GM08714 (cell line): ENCODE measurements at regions not wholly inside any gene's neighbourhood (a gene's known extent, or its start where the extent isn't known, plus 50 kb on each side); places are given as distances from the start of the nearest gene placed in this dataset.
"Not testable (repeated sequence)": the region's sequence is repeated elsewhere in the genome, so short reads cannot be mapped to it uniquely, and the experiment has no call there.

Source experiments
- H3K4me3 ChIP-seq: fragments of 200-500 bp; sonication (Bioruptor generic); 2 replicates; pipeline ENCODE4 v1.5.1; 2014; ENCODE audit warnings: mild to moderate bottlenecking, low read length, inconsistent platforms
- ZNF274 ChIP-seq: IDR thresholded peaks from 2 replicates; pipeline ENCODE4 v1.6.1; 2012; ENCODE audit warnings: mild to moderate bottlenecking, low read depth, low read length

DNA sequence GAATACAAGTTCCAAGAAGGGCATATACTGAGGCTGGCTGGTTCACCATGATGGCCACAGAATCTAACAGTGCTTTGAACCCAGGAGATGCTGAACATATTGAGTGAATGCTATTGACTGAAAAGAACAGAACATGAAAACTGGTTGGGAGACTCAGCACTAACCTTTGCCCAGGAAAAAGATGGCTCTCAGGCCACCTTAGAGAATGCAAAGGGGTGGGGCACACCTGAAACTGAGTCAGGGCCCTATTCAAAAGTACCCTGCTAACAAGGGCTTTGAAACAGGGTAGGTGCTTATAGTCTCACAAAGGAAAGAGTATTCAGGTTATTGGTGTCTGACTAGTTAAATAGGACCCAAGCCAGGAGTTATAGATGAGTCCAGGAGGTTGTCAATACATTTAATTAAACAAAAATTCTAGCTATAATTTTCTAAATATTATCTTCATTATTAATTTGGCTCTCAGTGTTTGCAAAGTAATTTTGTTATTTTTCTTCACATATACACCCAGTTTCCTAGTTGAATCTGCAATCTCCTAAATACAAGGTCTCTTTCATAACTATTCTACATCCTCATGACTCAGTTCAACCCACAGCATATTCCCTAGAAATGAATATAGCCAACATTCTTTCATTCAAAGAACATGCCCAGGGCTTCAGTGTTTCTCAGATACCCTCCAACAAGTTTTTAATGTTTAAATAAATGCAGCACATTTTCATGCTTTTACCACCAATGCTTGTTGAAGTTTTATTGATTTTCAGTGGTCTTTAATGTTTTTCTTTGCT, 144.2 kb upstream of the RAPGEF2 start:
- no peak overlapping the region for H3K4me3 ChIP-seq
- no peak for TF ChIP-seq ZNF274

- H3K4me3 ChIP-seq, result no peak overlapping the region
- TF ChIP-seq ZNF274, result no peak
Observed at GRCh38 chr4:158962393-158962792, 140.5 kb upstream of the RAPGEF2 start.

- not testable (repeated sequence) for H3K4me3 ChIP-seq
Observed at GRCh38 chr4:158963282-158963681, 139.6 kb upstream of the RAPGEF2 start.

DNA sequence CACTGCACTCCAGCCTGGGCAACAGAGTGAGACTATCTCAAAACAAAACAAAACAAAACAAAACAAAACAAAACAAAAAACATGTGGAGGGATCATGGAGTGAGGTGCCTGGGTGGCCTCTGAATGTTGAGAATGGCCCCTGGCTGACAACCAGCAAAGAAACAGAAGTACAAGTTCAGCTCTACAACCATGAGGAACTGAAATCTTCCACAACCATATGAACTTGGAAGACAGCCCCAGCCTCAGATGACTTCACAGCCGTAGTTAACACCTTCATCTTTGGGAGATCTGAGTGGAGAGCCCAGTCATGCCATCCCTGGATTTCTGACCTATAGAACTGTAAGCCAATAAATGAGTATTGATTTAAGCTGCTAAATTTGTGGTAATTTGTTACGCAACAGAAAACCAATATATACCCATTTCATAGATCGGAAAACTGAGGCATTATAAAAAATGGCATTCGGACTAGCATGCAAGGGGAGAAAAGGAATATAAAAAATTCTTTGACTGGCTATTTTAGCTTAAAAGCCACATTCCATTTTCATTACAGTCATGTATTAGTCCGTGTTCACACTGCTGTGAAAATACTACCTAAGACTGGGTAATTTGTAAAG, 138.7 kb upstream of the RAPGEF2 start:
- TF ChIP-seq ZNF274, result no peak
- no peak overlapping the region for H3K4me3 ChIP-seq

DNA sequence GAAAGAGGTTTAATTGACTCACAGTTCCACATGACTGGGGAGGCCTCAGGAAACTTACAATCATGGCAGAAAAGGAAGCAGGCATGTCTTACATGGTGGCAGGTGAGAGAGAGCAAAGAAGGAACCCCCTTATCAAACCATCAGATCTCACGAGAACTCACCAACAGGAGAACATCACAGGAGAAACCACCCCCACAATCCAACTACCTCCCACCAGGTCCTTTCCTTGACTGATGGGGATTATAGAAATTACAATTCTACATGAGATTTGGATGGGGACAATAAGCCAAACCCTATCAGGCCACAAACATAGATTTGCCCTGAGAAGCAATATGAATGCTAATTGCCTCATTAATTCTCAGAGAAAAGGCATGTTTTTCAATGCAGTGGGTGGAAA, 138.2 kb upstream of the RAPGEF2 start:
- H3K4me3 ChIP-seq, result no peak overlapping the region
- no peak for TF ChIP-seq ZNF274

- no peak for TF ChIP-seq ZNF274
- H3K4me3 ChIP-seq, result no peak overlapping the region
Observed at GRCh38 chr4:158965226-158965625, 137.7 kb upstream of the RAPGEF2 start.

DNA sequence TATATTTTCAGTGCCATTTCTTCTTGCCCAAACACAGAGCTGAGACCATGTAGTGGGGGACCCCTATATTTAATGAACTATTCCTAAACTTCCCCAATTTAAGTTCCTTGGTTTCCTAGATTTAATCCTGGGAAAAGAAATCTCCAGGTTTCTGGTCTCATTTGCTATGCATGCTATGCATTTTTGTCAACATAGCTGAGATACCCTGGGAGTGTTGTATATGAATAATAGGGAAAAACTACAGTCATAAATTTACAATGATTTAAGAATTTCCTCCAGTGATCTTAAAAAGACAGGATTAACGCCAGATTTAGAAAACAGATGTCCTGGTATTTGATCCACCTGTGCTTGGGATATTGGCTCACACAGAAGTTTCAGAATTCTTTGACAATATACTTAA, 136.8 kb upstream of the RAPGEF2 start:
- no peak overlapping the region for H3K4me3 ChIP-seq
- no peak for TF ChIP-seq ZNF274

- TF ChIP-seq ZNF274, result no peak
Observed at GRCh38 chr4:158968961-158969360, 133.9 kb upstream of the RAPGEF2 start.

GRCh38 chr4:158970812-158971211, 132.1 kb upstream of the RAPGEF2 start:
- no peak for TF ChIP-seq ZNF274
- no peak overlapping the region for H3K4me3 ChIP-seq

More at GRCh38 chr4:158968961-158969360, 133.9 kb upstream of the RAPGEF2 start:
- no peak overlapping the region for H3K4me3 ChIP-seq

GRCh38 chr4:158974438-158974837, 128.4 kb upstream of the RAPGEF2 start:
- not testable (repeated sequence) for H3K4me3 ChIP-seq

DNA sequence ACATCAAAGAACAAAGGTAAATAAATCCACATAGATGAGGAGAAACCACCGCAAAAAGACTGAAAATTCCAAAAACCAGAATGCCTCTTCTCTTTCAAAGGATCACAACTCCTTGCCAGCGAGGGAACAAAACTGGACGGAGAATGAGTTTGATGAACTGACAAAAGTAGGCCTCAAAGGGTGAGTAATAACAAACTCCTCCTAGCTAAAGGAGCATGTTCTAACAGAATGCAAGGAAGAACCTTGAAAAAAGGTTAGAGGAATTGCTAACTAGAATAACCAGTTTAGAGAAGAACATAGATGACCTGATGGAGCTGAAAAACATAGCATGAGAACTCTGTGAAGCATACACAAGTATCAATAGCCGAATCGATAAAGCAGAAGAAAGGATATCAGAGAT, 122.2 kb upstream of the RAPGEF2 start:
- not testable (repeated sequence) for H3K4me3 ChIP-seq

DNA sequence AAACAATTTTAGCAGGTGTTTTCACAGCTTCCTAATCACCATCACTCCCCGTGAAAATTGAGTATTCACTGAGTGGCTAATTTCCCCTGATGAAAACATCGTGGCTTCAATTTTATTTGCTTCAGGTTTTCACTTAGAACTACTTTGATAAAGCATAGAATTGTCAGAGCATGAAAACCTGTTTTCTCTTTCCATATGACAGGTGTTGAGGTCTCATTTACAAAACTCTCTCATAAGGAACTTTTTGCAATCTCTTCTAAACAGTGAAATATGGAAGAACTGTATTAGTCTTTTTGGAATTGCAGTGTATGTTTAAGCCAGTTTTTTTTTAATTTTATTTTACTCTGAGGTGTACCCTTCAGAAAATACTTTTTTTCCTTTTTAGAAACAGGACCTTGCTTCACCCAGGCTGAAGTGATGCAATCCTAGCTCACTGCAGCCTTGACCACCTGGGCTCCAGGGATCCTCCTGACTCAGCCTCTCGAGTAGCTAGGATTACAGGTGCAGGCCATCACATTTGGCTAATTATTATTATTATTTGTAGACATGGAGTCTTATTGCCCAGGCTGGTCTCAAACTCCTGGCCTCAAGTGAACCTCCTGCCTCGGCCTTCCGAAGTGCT, 111.2 kb upstream of the RAPGEF2 start:
- TF ChIP-seq ZNF274, result no peak
- no peak overlapping the region for H3K4me3 ChIP-seq

GRCh38 chr4:158993891-158994290, 109.0 kb upstream of the RAPGEF2 start:
- TF ChIP-seq ZNF274, result no peak
- H3K4me3 ChIP-seq, result no peak overlapping the region

- TF ChIP-seq ZNF274, result no peak
- no peak overlapping the region for H3K4me3 ChIP-seq
Observed at GRCh38 chr4:158995040-158995439, 107.8 kb upstream of the RAPGEF2 start.

DNA sequence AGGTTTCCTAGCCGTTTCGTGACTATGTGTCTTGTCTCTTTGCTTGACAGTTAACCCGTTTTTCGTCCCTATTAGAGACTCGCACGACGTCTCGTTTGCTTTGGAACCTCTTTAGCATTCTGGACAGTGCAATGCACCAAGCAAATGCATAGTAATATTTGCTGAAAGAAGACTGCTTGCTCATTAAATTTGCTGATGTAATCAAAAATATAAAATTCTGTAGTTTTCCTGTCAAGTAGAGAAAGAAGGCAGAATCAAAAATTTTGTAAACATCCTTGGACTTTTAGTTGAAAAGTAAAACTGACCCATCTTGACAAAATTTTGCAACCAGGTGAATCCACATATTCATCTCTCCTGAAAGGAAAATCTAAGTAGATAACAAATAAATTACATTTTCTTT, 106.9 kb upstream of the RAPGEF2 start:
- no peak overlapping the region for H3K4me3 ChIP-seq
- TF ChIP-seq ZNF274, result no peak
